Neural cell (in vitro differentiated cells): ENCODE measurements at regions not wholly inside any gene's neighbourhood (a gene's known extent, or its start where the extent isn't known, plus 50 kb on each side); places are given as distances from the start of the nearest gene placed in this dataset.

Experiments
- EZH2 ChIP-seq: fragments of 200-600, 300-800 bp; shearing (Covaris generic), sonication (generic); IDR thresholded peaks from 2 replicates; pipeline ENCODE4 v1.6.1; 2014; ENCODE audit warnings: antibody characterized with exemption, low read length, borderline replicate concordance, mild to moderate bottlenecking; ENCODE audit not compliant: insufficient read depth, poor library complexity, severe bottlenecking
- MXI1 ChIP-seq: fragments of 450-650 bp; conservative IDR thresholded peaks from 2 replicates; pipeline ENCODE4 v1.6.1; 2014; ENCODE audit warnings: antibody characterized with exemption, mild to moderate bottlenecking; ENCODE audit not compliant: poor library complexity, severe bottlenecking
- POLR2AphosphoS5 ChIP-seq: IDR thresholded peaks from 2 replicates; pipeline ENCODE4 v1.6.1; 2012
- TAF1 ChIP-seq: IDR thresholded peaks from 2 replicates; pipeline ENCODE4 v1.6.1; 2012; ENCODE audit warnings: low read depth
- TF ChIP-seq, protein P1 (sequence below): fragments of 450-650 bp; IDR thresholded peaks from 2 replicates; pipeline ENCODE4 v1.5.1; 2014; ENCODE audit warnings: antibody characterized with exemption, mild to moderate bottlenecking, moderate library complexity; ENCODE audit not compliant: poor library complexity, severe bottlenecking

DNA sequence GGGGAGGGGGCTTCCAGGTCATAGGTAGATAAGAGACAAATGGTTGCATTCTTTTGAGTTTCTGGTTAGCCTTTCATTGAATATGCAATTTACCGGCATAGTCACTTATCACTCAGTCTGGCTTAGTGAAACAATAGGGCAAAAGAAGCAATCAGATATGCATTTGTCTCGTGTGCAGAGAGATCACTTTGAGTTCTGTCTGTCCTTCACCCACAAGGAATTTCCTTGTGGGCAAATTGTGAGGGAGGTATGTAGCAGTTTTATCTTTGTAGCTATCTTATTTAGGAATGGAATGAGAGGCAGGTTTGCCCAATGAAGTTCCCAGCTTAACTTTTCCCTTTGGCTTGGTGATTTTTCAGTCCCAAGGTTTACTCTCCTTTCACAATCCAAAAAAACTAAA is 116.1 kb downstream of the TUSC1 start:
- no peak for TF ChIP-seq MXI1
- TF ChIP-seq, protein P1, sequence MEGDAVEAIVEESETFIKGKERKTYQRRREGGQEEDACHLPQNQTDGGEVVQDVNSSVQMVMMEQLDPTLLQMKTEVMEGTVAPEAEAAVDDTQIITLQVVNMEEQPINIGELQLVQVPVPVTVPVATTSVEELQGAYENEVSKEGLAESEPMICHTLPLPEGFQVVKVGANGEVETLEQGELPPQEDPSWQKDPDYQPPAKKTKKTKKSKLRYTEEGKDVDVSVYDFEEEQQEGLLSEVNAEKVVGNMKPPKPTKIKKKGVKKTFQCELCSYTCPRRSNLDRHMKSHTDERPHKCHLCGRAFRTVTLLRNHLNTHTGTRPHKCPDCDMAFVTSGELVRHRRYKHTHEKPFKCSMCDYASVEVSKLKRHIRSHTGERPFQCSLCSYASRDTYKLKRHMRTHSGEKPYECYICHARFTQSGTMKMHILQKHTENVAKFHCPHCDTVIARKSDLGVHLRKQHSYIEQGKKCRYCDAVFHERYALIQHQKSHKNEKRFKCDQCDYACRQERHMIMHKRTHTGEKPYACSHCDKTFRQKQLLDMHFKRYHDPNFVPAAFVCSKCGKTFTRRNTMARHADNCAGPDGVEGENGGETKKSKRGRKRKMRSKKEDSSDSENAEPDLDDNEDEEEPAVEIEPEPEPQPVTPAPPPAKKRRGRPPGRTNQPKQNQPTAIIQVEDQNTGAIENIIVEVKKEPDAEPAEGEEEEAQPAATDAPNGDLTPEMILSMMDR: no peak
- no peak for TF ChIP-seq POLR2AphosphoS5
- no peak for TF ChIP-seq EZH2
- no peak for TF ChIP-seq TAF1
